ENCODE measurements at regions not wholly inside any gene's neighbourhood (a gene's known extent, or its start where the extent isn't known, plus 50 kb on each side); places are given as distances from the start of the nearest gene placed in this dataset.
A peak's percentile ranks its signal among the peaks of the same experiment; 100 is the strongest.
"Not testable (repeated sequence)": the region's sequence is repeated elsewhere in the genome, so short reads cannot be mapped to it uniquely, and the experiment has no call there.

DNA sequence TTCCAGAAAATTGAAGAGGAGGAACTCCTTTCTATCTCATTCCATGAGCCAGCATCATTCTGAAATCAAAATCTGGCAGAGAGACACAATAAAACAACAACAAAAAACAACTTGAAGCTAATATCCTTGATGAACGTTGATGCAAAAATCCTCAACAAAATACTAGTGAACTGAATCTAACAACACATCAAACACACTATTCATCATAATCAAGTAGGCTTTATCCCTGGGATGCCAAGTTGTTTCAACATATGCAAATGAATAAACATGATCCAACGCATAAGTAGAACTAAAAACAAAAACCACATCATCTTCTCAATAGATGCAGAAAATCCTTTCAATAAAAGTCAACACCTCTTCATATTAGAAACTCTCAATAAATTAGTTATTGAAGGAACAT lies 335.3 kb upstream of the BRINP3 start:
- FAIRE-seq (no peak), DNase-seq (no peak)
- no peak overlapping the region for H3K4me3 ChIP-seq (ENCODE audit: low read length in 3 of 3)
- intact Hi-C loops (cut with DNase I) = no loop called here
- H3K27me3 ChIP-seq (ENCODE audit: control insufficient read depth, insufficient read depth, low read length) = no peaks in the 10 kb centered on the region
- H3K36me3 ChIP-seq (ENCODE audit: control insufficient read depth in 2 of 3, insufficient read depth in 3 of 3, low read length in 3 of 3) = no peaks in the 10 kb centered on the region
- TF ChIP-seq, protein P1, sequence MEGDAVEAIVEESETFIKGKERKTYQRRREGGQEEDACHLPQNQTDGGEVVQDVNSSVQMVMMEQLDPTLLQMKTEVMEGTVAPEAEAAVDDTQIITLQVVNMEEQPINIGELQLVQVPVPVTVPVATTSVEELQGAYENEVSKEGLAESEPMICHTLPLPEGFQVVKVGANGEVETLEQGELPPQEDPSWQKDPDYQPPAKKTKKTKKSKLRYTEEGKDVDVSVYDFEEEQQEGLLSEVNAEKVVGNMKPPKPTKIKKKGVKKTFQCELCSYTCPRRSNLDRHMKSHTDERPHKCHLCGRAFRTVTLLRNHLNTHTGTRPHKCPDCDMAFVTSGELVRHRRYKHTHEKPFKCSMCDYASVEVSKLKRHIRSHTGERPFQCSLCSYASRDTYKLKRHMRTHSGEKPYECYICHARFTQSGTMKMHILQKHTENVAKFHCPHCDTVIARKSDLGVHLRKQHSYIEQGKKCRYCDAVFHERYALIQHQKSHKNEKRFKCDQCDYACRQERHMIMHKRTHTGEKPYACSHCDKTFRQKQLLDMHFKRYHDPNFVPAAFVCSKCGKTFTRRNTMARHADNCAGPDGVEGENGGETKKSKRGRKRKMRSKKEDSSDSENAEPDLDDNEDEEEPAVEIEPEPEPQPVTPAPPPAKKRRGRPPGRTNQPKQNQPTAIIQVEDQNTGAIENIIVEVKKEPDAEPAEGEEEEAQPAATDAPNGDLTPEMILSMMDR (IDR thresholded peaks at IDR 0.05; ENCODE audit: borderline replicate concordance, extremely low read depth, insufficient read depth) = no peak
- H3K4me1 ChIP-seq (ENCODE audit: control insufficient read depth in 2 of 3, insufficient read depth in 2 of 3, low read depth in 1 of 3, low read length in 3 of 3) = no peaks in the 10 kb centered on the region
- no peak overlapping the region for H3K9ac ChIP-seq (ENCODE audit: low read length in 3 of 3)
- H3K9me3 ChIP-seq (ENCODE audit: control insufficient read depth in 2 of 3, insufficient read depth in 1 of 3, low read length in 3 of 3) = no peaks in the 10 kb centered on the region
- no peak overlapping the region for H3K27ac ChIP-seq (ENCODE audit: low read depth in 2 of 2, low read length in 2 of 2)

DNA sequence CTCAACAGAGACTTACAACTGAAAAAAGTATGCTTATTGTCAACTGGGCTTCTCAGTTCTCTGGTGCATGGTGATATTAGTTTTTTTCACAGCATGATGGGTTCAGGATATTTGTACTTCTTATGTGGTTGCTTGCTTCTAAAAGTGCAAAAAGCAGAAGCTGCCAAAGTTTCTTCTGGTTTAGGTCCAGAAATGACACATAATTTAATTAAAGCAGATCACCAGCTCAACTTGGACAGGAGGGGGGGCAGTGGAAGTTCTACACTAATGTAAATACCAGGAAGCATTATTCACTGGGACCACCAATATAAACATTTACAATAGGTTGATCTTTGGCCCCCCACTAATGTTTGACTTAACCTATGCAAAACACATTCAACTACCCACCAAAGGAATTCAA lies 354.8 kb upstream of the BRINP3 start:
- no peaks in the 10 kb centered on the region for H3K27me3 ChIP-seq (ENCODE audit: control insufficient read depth, insufficient read depth, low read length)
- H3K27ac ChIP-seq (ENCODE audit: low read depth in 2 of 2, low read length in 2 of 2) = no peak overlapping the region
- no peak overlapping the region for H3K9ac ChIP-seq (ENCODE audit: low read length in 3 of 3)
- peak in 2 of 5 donors; percentile 6 to 15 for DNase-seq
- H3K4me3 ChIP-seq (ENCODE audit: low read length in 3 of 3) = no peak overlapping the region
- no peaks in the 10 kb centered on the region for H3K9me3 ChIP-seq (ENCODE audit: control insufficient read depth in 2 of 3, insufficient read depth in 1 of 3, low read length in 3 of 3)
- no peak for FAIRE-seq
- intact Hi-C loops (cut with DNase I) = no loop called here
- TF ChIP-seq, protein P1 (IDR thresholded peaks at IDR 0.05; ENCODE audit: borderline replicate concordance, extremely low read depth, insufficient read depth) = no peak
- no peaks in the 10 kb centered on the region for H3K4me1 ChIP-seq (ENCODE audit: control insufficient read depth in 2 of 3, insufficient read depth in 2 of 3, low read depth in 1 of 3, low read length in 3 of 3)
- H3K36me3 ChIP-seq (ENCODE audit: control insufficient read depth in 2 of 3, insufficient read depth in 3 of 3, low read length in 3 of 3) = no peaks in the 10 kb centered on the region

DNA sequence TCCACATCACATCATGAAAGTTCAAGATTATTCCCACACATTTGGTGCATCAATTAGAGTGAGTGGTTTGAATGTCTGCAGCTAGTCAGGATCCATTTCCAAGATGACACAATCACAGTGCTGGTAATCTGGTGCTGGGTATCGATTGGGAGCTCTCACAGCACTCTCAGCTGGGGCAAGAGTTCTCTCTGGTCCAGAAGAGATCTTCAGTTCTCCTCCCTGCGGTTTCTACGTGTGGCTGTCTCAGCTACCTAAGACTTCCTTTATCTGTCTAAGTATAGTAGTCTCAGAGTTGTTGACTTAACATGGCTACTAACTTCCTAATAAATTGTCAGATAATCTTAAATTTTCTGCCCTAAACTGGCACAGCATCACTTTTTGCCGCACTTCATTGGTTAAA lies 358.0 kb upstream of the BRINP3 start:
- Histone ChIP-seq H3K9ac (ENCODE audit: low read length in 3 of 3) (no peak overlapping the region), H3K9me3 (ENCODE audit: control insufficient read depth in 2 of 3, insufficient read depth in 1 of 3, low read length in 3 of 3) (no peaks in the 10 kb centered on the region), H3K27me3 (ENCODE audit: control insufficient read depth, insufficient read depth, low read length) (no peaks in the 10 kb centered on the region), H3K4me3 (ENCODE audit: low read length in 3 of 3) (no peak overlapping the region), H3K27ac (ENCODE audit: low read depth in 2 of 2, low read length in 2 of 2) (no peak overlapping the region), H3K4me1 (ENCODE audit: control insufficient read depth in 2 of 3, insufficient read depth in 2 of 3, low read depth in 1 of 3, low read length in 3 of 3) (no peaks in the 10 kb centered on the region), H3K36me3 (ENCODE audit: control insufficient read depth in 2 of 3, insufficient read depth in 3 of 3, low read length in 3 of 3) (no peaks in the 10 kb centered on the region)
- no peak for DNase-seq
- FAIRE-seq = no peak
- intact Hi-C loops (cut with DNase I) = no loop called here
- TF ChIP-seq, protein P1 (IDR thresholded peaks at IDR 0.05; ENCODE audit: borderline replicate concordance, extremely low read depth, insufficient read depth) = no peak

DNA sequence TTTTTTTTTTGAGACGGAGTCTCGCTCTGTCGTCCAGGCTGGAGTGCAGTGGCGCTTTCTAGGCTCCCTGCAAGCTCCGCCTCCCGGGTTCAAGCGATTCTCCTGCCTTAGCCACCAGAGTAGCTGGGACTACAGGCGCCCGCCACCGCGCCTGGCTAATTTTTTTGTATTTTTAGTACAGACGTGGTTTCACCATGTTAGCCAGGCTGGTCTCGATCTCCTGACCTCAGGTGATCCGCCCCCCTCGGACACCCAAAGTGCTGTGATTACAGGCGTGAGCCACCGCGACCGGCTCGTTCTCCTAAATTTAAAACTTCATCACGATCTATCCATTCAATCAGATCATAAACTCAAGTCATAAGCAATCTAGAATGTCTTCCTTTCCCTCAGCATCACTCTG lies 359.5 kb upstream of the BRINP3 start:
- H3K4me1 ChIP-seq (ENCODE audit: control insufficient read depth in 2 of 3, insufficient read depth in 2 of 3, low read depth in 1 of 3, low read length in 3 of 3); H3K9ac ChIP-seq (ENCODE audit: low read length in 3 of 3); FAIRE-seq; intact Hi-C loops (cut with DNase I); H3K9me3 ChIP-seq (ENCODE audit: control insufficient read depth in 2 of 3, insufficient read depth in 1 of 3, low read length in 3 of 3); H3K27me3 ChIP-seq (ENCODE audit: control insufficient read depth, insufficient read depth, low read length); H3K36me3 ChIP-seq (ENCODE audit: control insufficient read depth in 2 of 3, insufficient read depth in 3 of 3, low read length in 3 of 3); H3K27ac ChIP-seq (ENCODE audit: low read depth in 2 of 2, low read length in 2 of 2); H3K4me3 ChIP-seq (ENCODE audit: low read length in 3 of 3): not testable (repeated sequence)
- DNase-seq = peak in 1 of 5 donors; percentile 48

All from kidney (tissue), 13 donors.